ENCODE measurements at regions not wholly inside any gene's neighbourhood (a gene's known extent, or its start where the extent isn't known, plus 50 kb on each side); places are given as distances from the start of the nearest gene placed in this dataset.

- no peak for TF ChIP-seq MGA (IDR thresholded peaks at IDR 0.05)
- TF ChIP-seq CTCF (IDR thresholded peaks at IDR 0.05 in 2 of 3, conservative IDR thresholded peaks at IDR 0.05 in 1 of 3; ENCODE audit: insufficient read depth in 2 of 3, low read depth in 1 of 3, low read length in 3 of 3): no peak
- TF ChIP-seq NR4A1 (CRISPR knock-in tag; IDR thresholded peaks at IDR 0.05): no peak
- TF ChIP-seq NR4A1 (tag; IDR thresholded peaks at IDR 0.05): no peak
- no peak for TF ChIP-seq MAFG (tag; conservative IDR thresholded peaks at IDR 0.05)
- no peak for TF ChIP-seq THRB (CRISPR knock-in tag; conservative IDR thresholded peaks at IDR 0.05)
- TF ChIP-seq FOXP1 (CRISPR knock-in tag; IDR thresholded peaks at IDR 0.05): no peak
- no peak for TF ChIP-seq ZNF699 (CRISPR knock-in tag; IDR thresholded peaks at IDR 0.05; ENCODE audit: insufficient replicate concordance)
- no peak for TF ChIP-seq ZSCAN29 (IDR thresholded peaks at IDR 0.05)
- TF ChIP-seq NCOA2 (IDR thresholded peaks at IDR 0.05; ENCODE audit: partially characterized antibody in 2 of 2): no peak
- TF ChIP-seq ZNF740 (CRISPR knock-in tag; IDR thresholded peaks at IDR 0.05): no peak
- TF ChIP-seq ZNF740 (tag; IDR thresholded peaks at IDR 0.05): no peak
Observed at GRCh38 chrX:39470588-39471407, 627.0 kb downstream of the BCOR start (continued).
